Neuronal stem cell (in vitro differentiated cells): ENCODE measurements at regions not wholly inside any gene's neighbourhood (a gene's known extent, or its start where the extent isn't known, plus 50 kb on each side); places are given as distances from the start of the nearest gene placed in this dataset.

ENCODE experiments used
- DNase-seq: peaks from one replicate; pipeline ENCODE4 v3.0.0-alpha.2; 2013; ENCODE audit warnings: low spot score
- H2AFZ ChIP-seq: one replicate; pipeline ENCODE4 v1.6.1; 2013; ENCODE audit warnings: mild to moderate bottlenecking, low read length, inconsistent platforms
- H2AK5ac ChIP-seq: 2 replicates; pipeline ENCODE4 v1.6.1; 2013; ENCODE audit warnings: low read depth, mild to moderate bottlenecking, inconsistent platforms, low read length, moderate library complexity, mixed read lengths
- H2BK120ac ChIP-seq: 2 replicates; pipeline ENCODE4 v1.6.1; 2013; ENCODE audit warnings: low read depth, mild to moderate bottlenecking, inconsistent platforms, low read length, moderate library complexity, mixed read lengths
- H2BK12ac ChIP-seq: one replicate; pipeline ENCODE4 v1.6.1; 2013; ENCODE audit warnings: low read length, inconsistent platforms
- H2BK15ac ChIP-seq: 2 replicates; pipeline ENCODE4 v1.6.1; 2013; ENCODE audit warnings: mild to moderate bottlenecking, low read length, inconsistent platforms, mixed read lengths
- H2BK5ac ChIP-seq: one replicate; pipeline ENCODE4 v1.6.1; 2013; ENCODE audit warnings: inconsistent platforms, mild to moderate bottlenecking, low read length, moderate library complexity
- H3K14ac ChIP-seq: one replicate; pipeline ENCODE4 v1.6.1; 2013; ENCODE audit warnings: low read length, inconsistent platforms
- H3K18ac ChIP-seq: 2 replicates; pipeline ENCODE4 v1.6.1; 2013; ENCODE audit warnings: low read length, inconsistent platforms
- H3K23ac ChIP-seq: 2 replicates; pipeline ENCODE4 v1.6.1; 2013; ENCODE audit warnings: low read depth, mild to moderate bottlenecking, mixed read lengths, low read length, inconsistent platforms; ENCODE audit not compliant: poor library complexity
- H3K27ac ChIP-seq: replicated peaks from 3 replicates; pipeline ENCODE4 v1.5.1; 2013; ENCODE audit warnings: low read length, inconsistent platforms
- H3K27me3 ChIP-seq, 3 experiments: 2 replicates each; pipeline ENCODE4 v1.6.1; 2013; ENCODE audit warnings: low read length in 3 of 3, mild to moderate bottlenecking in 2 of 3, inconsistent platforms in 1 of 3, low read depth in 1 of 3, mixed read lengths in 1 of 3, moderate library complexity in 1 of 3; ENCODE audit not compliant: control insufficient read depth in 3 of 3, insufficient read depth in 3 of 3
- H3K36me3 ChIP-seq, 2 donors: replicated peaks in 1 of 2; 2 replicates each; pipeline ENCODE4 v1.6.1; 2013; ENCODE audit warnings: low read length in 2 of 2; ENCODE audit not compliant: control insufficient read depth in 2 of 2, insufficient read depth in 2 of 2
- H3K4ac ChIP-seq: 2 replicates; pipeline ENCODE4 v1.6.1; 2013; ENCODE audit warnings: inconsistent platforms, mild to moderate bottlenecking, low read length, moderate library complexity
- H3K4me1 ChIP-seq, 2 donors: 1 replicate in 1 of 2; 2 replicates in 1 of 2; pipeline ENCODE4 v1.6.1; 2013; ENCODE audit warnings: low read length in 2 of 2, low read depth in 1 of 2; ENCODE audit not compliant: control insufficient read depth in 2 of 2, insufficient read depth in 1 of 2
- H3K4me2 ChIP-seq: one replicate; pipeline ENCODE4 v1.6.1; 2013; ENCODE audit warnings: mild to moderate bottlenecking, low read length, inconsistent platforms; ENCODE audit not compliant: insufficient read depth, poor library complexity, severe bottlenecking
- H3K4me3 ChIP-seq, 2 donors: 2 replicates each; pipeline ENCODE4 v1.5.1; 2013; ENCODE audit warnings: low read length in 2 of 2, mild to moderate bottlenecking in 2 of 2, inconsistent platforms in 1 of 2, moderate library complexity in 1 of 2
- H3K79me1 ChIP-seq: one replicate; pipeline ENCODE4 v1.6.1; 2013; ENCODE audit warnings: low read depth, mild to moderate bottlenecking, inconsistent platforms, low read length, moderate library complexity
- H3K9ac ChIP-seq: one replicate; pipeline ENCODE4 v1.6.1; 2013; ENCODE audit warnings: mild to moderate bottlenecking, low read depth, low read length, inconsistent platforms; ENCODE audit not compliant: poor library complexity
- H3K9me3 ChIP-seq, 2 donors: replicated peaks in 1 of 2; 2 replicates each; pipeline versions ENCODE3 to v1.6.1; 2013; ENCODE audit warnings: low read length in 2 of 2, mild to moderate bottlenecking in 2 of 2, inconsistent platforms in 1 of 2, low read depth in 1 of 2, mixed read lengths in 1 of 2, moderate library complexity in 1 of 2; ENCODE audit not compliant: control insufficient read depth in 2 of 2, insufficient read depth in 1 of 2
- H4K8ac ChIP-seq: one replicate; pipeline ENCODE4 v1.6.1; 2013; ENCODE audit warnings: low read depth, mild to moderate bottlenecking, inconsistent platforms, low read length, moderate library complexity
- H4K91ac ChIP-seq: one replicate; pipeline ENCODE4 v1.6.1; 2013; ENCODE audit warnings: low read length, low read depth, mild to moderate bottlenecking, inconsistent platforms; ENCODE audit not compliant: poor library complexity
- WGBS, 2 donors: extraction: QIAGEN DNeasy Blood & Tissue Kit; methylation state at CpG; one replicate each; pipeline ENCODE4 v1.1.7; 2013; ENCODE audit warnings: missing lambda C conversion rate in 2 of 2, mixed read lengths in 1 of 2; ENCODE audit not compliant: insufficient read length in 2 of 2, insufficient replicate concordance in 1 of 2; ENCODE audit errors: extremely low coverage in 2 of 2; 5-methylcytosine and 5-hydroxymethylcytosine counted together

DNA sequence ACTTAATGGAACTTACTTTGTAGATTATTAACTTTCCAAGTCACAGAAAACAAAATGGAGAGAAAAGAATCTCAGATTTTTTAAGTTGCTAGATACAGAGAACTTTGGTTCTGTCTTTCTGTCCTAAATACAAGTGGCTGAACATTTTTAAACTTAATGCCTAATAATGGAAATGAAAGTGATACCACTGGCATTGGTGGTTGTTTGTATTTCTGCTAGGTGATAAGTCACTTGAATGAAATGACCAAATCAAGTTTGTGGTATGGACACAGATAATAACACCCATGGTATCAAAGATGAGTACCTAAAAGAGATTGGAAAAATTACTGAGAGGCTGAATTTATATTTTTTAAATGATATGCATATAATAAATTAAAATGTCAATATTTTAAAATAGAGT lies 502.1 kb downstream of the CNTN6 start:
- H2BK5ac ChIP-seq = no peak overlapping the region
- no peak overlapping the region for H3K27ac ChIP-seq
- no peaks in the 10 kb centered on the region for H3K36me3 ChIP-seq
- H2BK120ac ChIP-seq = no peak overlapping the region
- no peak overlapping the region for H3K4me3 ChIP-seq
- H3K9ac ChIP-seq = no peak overlapping the region
- H3K14ac ChIP-seq = no peak overlapping the region
- DNase-seq = no peak
- no peak overlapping the region for H3K4me2 ChIP-seq
- no peak overlapping the region for H4K8ac ChIP-seq
- no peaks in the 10 kb centered on the region for H3K4me1 ChIP-seq
- no peak overlapping the region for H2AFZ ChIP-seq
- no peaks in the 10 kb centered on the region for H3K79me1 ChIP-seq
- H4K91ac ChIP-seq = no peak overlapping the region
- H2AK5ac ChIP-seq = no peak overlapping the region
- H3K27me3 ChIP-seq = no peaks in the 10 kb centered on the region
- no peak overlapping the region for H2BK12ac ChIP-seq
- H3K9me3 ChIP-seq = no peaks in the 10 kb centered on the region
- no peak overlapping the region for H3K4ac ChIP-seq
- no peak overlapping the region for H3K23ac ChIP-seq
- no peak overlapping the region for H2BK15ac ChIP-seq
- H3K18ac ChIP-seq = no peak overlapping the region

DNA sequence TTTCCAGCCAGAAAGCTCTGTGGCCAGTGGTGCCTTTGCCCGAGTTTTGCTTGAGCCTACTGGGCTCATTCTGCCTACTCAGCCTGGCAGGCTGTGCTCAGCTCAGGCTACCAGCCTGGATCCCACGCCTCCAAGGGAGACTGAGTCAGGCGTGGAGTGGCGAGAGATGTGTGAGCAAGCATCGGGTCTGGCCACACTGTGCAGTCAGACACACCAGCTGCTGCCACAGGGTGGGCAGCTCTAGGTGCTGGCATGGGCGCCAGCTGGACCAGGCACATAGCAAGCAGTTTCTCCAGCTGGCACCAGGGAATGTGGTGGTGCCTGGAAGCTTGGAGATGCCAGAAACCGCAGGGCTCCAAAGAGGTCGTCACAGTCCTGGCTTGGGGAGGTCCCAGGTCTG lies 498.5 kb upstream of the CNTN4 start:
- no peak overlapping the region for H2BK12ac ChIP-seq
- no peak overlapping the region for H3K27ac ChIP-seq
- peak overlapping the region; percentile 39 for H4K91ac ChIP-seq
- no peak overlapping the region for H3K14ac ChIP-seq
- peak overlapping the region; percentile 57 for H3K23ac ChIP-seq
- H3K4me2 ChIP-seq = no peak overlapping the region
- H3K9ac ChIP-seq = no peak overlapping the region
- H3K4me3 ChIP-seq = no peak overlapping the region
- no peak overlapping the region for H2AFZ ChIP-seq
- no peak overlapping the region for H2BK120ac ChIP-seq
- no peaks in the 10 kb centered on the region for H3K36me3 ChIP-seq
- H3K27me3 ChIP-seq = no peaks in the 10 kb centered on the region
- no peak for DNase-seq
- no peak overlapping the region for H2BK5ac ChIP-seq
- WGBS, 2 donors = no CpG with 5 or more reads among the region's 8 CpGs
- no peak overlapping the region for H4K8ac ChIP-seq
- H3K9me3 ChIP-seq = no peaks in the 10 kb centered on the region
- no peak overlapping the region for H2AK5ac ChIP-seq
- no peak overlapping the region for H3K18ac ChIP-seq
- no peaks in the 10 kb centered on the region for H3K79me1 ChIP-seq
- peak overlapping the region; percentile 56 for H3K4ac ChIP-seq
- no peaks in the 10 kb centered on the region for H3K4me1 ChIP-seq
- H2BK15ac ChIP-seq = no peak overlapping the region

DNA sequence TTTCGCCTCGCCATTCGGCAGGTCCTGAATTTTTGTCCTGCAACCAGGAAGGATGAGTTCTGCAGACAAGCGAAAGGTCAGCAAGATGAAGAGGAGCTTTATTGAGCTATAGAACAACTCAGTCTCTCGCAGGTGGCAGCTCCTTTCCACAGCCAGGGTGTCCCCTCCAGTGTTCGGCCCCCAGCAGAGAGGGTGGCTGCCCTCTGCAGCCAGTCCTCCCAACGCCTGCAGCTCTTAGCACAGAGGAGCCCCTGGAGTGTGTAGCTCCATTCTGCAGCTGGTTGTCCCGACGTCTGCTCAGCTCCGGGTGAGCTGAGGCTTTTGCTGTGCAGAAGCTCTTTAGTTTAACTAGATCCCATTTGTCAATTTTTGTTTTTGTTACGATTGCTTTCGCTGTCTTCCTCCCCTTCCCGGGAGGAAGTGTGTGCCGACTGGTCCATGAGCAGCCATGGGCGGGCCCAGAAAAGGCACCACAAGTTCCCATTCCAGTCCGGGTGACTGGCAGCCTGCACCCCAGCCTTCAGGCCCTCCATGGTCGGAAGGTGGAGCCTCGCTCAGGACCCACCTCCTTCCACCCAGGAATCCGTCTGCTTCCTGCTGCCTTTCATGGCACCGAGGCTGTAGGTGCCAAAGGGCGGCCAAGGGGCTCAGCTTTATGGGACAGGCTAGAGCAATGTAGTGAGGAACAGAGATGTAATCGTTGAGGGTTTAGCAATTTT lies 497.8 kb upstream of the CNTN4 start:
- Histone ChIP-seq H3K4me1 (no peaks in the 10 kb centered on the region), H4K91ac (no peak overlapping the region), H4K8ac (no peak overlapping the region), H2BK120ac (no peak overlapping the region), H2AK5ac (no peak overlapping the region), H2AFZ (peak overlapping the region; percentile 35), H3K14ac (peak overlapping the region; percentile 40), H3K27me3 (no peaks in the 10 kb centered on the region), H2BK5ac (no peak overlapping the region), H3K36me3 (no peaks in the 10 kb centered on the region), H3K4me3 (peak overlapping the region in 1 of 2 donors; percentile 38), H3K9ac (no peak overlapping the region), H3K9me3 (no peaks in the 10 kb centered on the region), H3K27ac (no peak overlapping the region), H3K4ac (no peak overlapping the region), H2BK12ac (no peak overlapping the region), H3K18ac (peak overlapping the region; percentile 28), H3K79me1 (no peaks in the 10 kb centered on the region), H2BK15ac (no peak overlapping the region), H3K4me2 (no peak overlapping the region), H3K23ac (no peak overlapping the region)
- no CpG with 5 or more reads among the region's 22 CpGs for WGBS, 2 donors
- no peak for DNase-seq

DNA sequence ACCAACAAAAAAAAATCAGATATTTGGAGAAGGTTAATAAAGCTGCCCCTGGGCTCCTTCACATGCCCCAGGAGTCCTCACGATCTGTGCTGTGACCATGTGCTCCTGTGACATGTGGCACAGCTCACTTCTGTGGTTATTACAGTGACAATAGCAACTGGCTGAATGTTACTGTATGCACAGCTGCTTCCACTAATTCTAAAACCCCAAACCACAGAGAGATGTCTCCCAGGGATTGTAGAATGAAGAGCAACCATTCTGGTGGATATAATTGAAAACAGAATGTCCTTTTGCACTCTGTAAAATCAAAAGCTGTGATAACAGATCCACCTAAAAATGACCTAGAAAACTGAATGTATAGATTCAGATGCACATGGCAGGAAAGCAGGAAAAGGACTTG lies 489.2 kb upstream of the CNTN4 start:
- Histone ChIP-seq H3K4me2 (no peak overlapping the region), H2BK5ac (no peak overlapping the region), H3K4me3 (no peak overlapping the region), H3K79me1 (no peaks in the 10 kb centered on the region), H4K8ac (no peak overlapping the region), H2BK120ac (no peak overlapping the region), H3K27me3 (no peaks in the 10 kb centered on the region), H3K9me3 (no peaks in the 10 kb centered on the region), H3K18ac (no peak overlapping the region), H3K14ac (no peak overlapping the region), H2AFZ (no peak overlapping the region), H3K4ac (no peak overlapping the region), H3K9ac (no peak overlapping the region), H2BK15ac (no peak overlapping the region), H2BK12ac (no peak overlapping the region), H2AK5ac (no peak overlapping the region), H3K23ac (no peak overlapping the region), H3K36me3 (no peaks in the 10 kb centered on the region), H3K27ac (no peak overlapping the region), H3K4me1 (no peaks in the 10 kb centered on the region), H4K91ac (no peak overlapping the region)
- no peak for DNase-seq
- WGBS, 2 donors = no CpG with 5 or more reads among the region's 1 CpG
